ENCODE measurements at regions not wholly inside any gene's neighbourhood (a gene's known extent, or its start where the extent isn't known, plus 50 kb on each side); places are given as distances from the start of the nearest gene placed in this dataset.

GRCh38 chr14:81766321-81766915 is 232.8 kb upstream of the SEL1L start:
- no peak for TF ChIP-seq CTCF (IDR thresholded peaks at IDR 0.05)
- H3K27ac ChIP-seq (ENCODE audit: low read depth in 1 of 2, low read length in 2 of 2), result peak overlapping the region in 1 of 2 donors; percentile 60
- peak overlapping the region in 6 of 7 donors; percentile 16 to 76 (median 44) for H3K27ac Mint-ChIP-seq
- no peak overlapping the region for H3K4me2 ChIP-seq (replicated peaks; ENCODE audit: extremely low read depth, low read length, poor library complexity, severe bottlenecking)
- H3K9ac ChIP-seq (ENCODE audit: insufficient read depth, low read length, poor library complexity, severe bottlenecking), result no peak overlapping the region
- H3K4me3 ChIP-seq (replicated peaks in 1 of 3; ENCODE audit: low read depth in 2 of 3, low read length in 3 of 3), result no peak overlapping the region
- no peaks in the 10 kb centered on the region for H3K27me3 ChIP-seq (ENCODE audit: control insufficient read depth in 2 of 2, insufficient read depth in 2 of 2, low read length in 2 of 2)
- 13% methylated on average over 1 of the region's 4 CpGs for WGBS (ENCODE audit: insufficient coverage)
- H3K27me3 Mint-ChIP-seq (ENCODE audit: low read depth in 3 of 3), result peaks cover 0 to 3% (median 2%) of the 10 kb centered on the region in 3 donors
- peak in 2 of 3 donors; percentile 2 to 43 for DNase-seq
- no peaks in the 10 kb centered on the region for H3K36me3 Mint-ChIP-seq
- H3K79me2 ChIP-seq (ENCODE audit: insufficient read depth, low read length), result no peaks in the 10 kb centered on the region
- no peaks in the 10 kb centered on the region for H3K36me3 ChIP-seq (replicated peaks in 1 of 2; ENCODE audit: control insufficient read depth in 1 of 2, insufficient read depth in 2 of 2, low read length in 2 of 2)
- peaks cover 36% of the 10 kb centered on the region for H3K4me1 Mint-ChIP-seq
- intact Hi-C loops (cut with micrococcal nuclease), result no loop called here
- H3K4me3 Mint-ChIP-seq, result no peak overlapping the region
- H4K20me1 ChIP-seq (ENCODE audit: insufficient read depth, low read length), result no peaks in the 10 kb centered on the region
- H3K4me1 ChIP-seq (ENCODE audit: control insufficient read depth in 1 of 2, insufficient read depth in 2 of 2, low read length in 2 of 2), result peaks cover 29 to 43% of the 10 kb centered on the region in 2 donors
- H3K9me3 ChIP-seq (replicated peaks in 1 of 2; ENCODE audit: control insufficient read depth in 1 of 2, insufficient read depth in 1 of 2, low read length in 2 of 2), result no peaks in the 10 kb centered on the region
- H2AFZ ChIP-seq (ENCODE audit: insufficient read depth, low read depth, low read length, poor library complexity, severe bottlenecking), result peak overlapping the region; percentile 23
- H3K9me3 Mint-ChIP-seq, result peaks cover 0 to 4% (median 2%) of the 10 kb centered on the region in 7 donors

- DNase-seq, result peak; percentile 28 to 51 (median 34)
- no peaks in the 10 kb centered on the region for H3K36me3 ChIP-seq (replicated peaks in 1 of 2; ENCODE audit: control insufficient read depth in 1 of 2, insufficient read depth in 2 of 2, low read length in 2 of 2)
- intact Hi-C loops (cut with micrococcal nuclease), result no loop called here
- no peaks in the 10 kb centered on the region for H3K36me3 Mint-ChIP-seq
- TF ChIP-seq CTCF (IDR thresholded peaks at IDR 0.05), result no peak
- peaks cover 0 to 3% (median 2%) of the 10 kb centered on the region in 3 donors for H3K27me3 Mint-ChIP-seq (ENCODE audit: low read depth in 3 of 3)
- H3K9me3 Mint-ChIP-seq, result peaks cover 0 to 6% (median 2%) of the 10 kb centered on the region in 7 donors
- H3K27me3 ChIP-seq (ENCODE audit: control insufficient read depth in 2 of 2, insufficient read depth in 2 of 2, low read length in 2 of 2), result no peaks in the 10 kb centered on the region
- no peak overlapping the region for H2AFZ ChIP-seq (ENCODE audit: insufficient read depth, low read depth, low read length, poor library complexity, severe bottlenecking)
- H3K27ac Mint-ChIP-seq, result peak overlapping the region in 4 of 7 donors; percentile 3 to 59 (median 38)
- WGBS (ENCODE audit: insufficient coverage), result 60% methylated on average over 1 of the region's 2 CpGs
- no peak overlapping the region for H3K9ac ChIP-seq (ENCODE audit: insufficient read depth, low read length, poor library complexity, severe bottlenecking)
- peaks cover 45% of the 10 kb centered on the region for H3K4me1 Mint-ChIP-seq
- peaks cover 33 to 53% of the 10 kb centered on the region in 2 donors for H3K4me1 ChIP-seq (ENCODE audit: control insufficient read depth in 1 of 2, insufficient read depth in 2 of 2, low read length in 2 of 2)
- H4K20me1 ChIP-seq (ENCODE audit: insufficient read depth, low read length), result no peaks in the 10 kb centered on the region
- H3K79me2 ChIP-seq (ENCODE audit: insufficient read depth, low read length), result no peaks in the 10 kb centered on the region
- no peak overlapping the region for H3K4me2 ChIP-seq (replicated peaks; ENCODE audit: extremely low read depth, low read length, poor library complexity, severe bottlenecking)
- no peaks in the 10 kb centered on the region for H3K9me3 ChIP-seq (replicated peaks in 1 of 2; ENCODE audit: control insufficient read depth in 1 of 2, insufficient read depth in 1 of 2, low read length in 2 of 2)
- peak overlapping the region in 1 of 2 donors; percentile 60 for H3K27ac ChIP-seq (ENCODE audit: low read depth in 1 of 2, low read length in 2 of 2)
- no peak overlapping the region for H3K4me3 ChIP-seq (replicated peaks in 1 of 3; ENCODE audit: low read depth in 2 of 3, low read length in 3 of 3)
- H3K4me3 Mint-ChIP-seq, result no peak overlapping the region
These were observed 233.8 kb upstream of the SEL1L start for GRCh38 chr14:81767266-81767995.

Measured in CD14-positive monocyte (primary cell).